GM12872 (cell line): ENCODE measurements at regions not wholly inside any gene's neighbourhood (a gene's known extent, or its start where the extent isn't known, plus 50 kb on each side); places are given as distances from the start of the nearest gene placed in this dataset.

Experiments
- TF ChIP-seq, protein P1 (sequence below): IDR thresholded peaks from 3 replicates; pipeline ENCODE4 v1.5.1; 2011; ENCODE audit warnings: low read depth, mild to moderate bottlenecking, low read length, moderate library complexity; ENCODE audit not compliant: insufficient read depth

- TF ChIP-seq, protein P1, sequence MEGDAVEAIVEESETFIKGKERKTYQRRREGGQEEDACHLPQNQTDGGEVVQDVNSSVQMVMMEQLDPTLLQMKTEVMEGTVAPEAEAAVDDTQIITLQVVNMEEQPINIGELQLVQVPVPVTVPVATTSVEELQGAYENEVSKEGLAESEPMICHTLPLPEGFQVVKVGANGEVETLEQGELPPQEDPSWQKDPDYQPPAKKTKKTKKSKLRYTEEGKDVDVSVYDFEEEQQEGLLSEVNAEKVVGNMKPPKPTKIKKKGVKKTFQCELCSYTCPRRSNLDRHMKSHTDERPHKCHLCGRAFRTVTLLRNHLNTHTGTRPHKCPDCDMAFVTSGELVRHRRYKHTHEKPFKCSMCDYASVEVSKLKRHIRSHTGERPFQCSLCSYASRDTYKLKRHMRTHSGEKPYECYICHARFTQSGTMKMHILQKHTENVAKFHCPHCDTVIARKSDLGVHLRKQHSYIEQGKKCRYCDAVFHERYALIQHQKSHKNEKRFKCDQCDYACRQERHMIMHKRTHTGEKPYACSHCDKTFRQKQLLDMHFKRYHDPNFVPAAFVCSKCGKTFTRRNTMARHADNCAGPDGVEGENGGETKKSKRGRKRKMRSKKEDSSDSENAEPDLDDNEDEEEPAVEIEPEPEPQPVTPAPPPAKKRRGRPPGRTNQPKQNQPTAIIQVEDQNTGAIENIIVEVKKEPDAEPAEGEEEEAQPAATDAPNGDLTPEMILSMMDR: no peak
Measured at GRCh38 chr9:89943309-89943708, 338.5 kb downstream of the GADD45G start.

GRCh38 chr9:89943728-89944127, 338.9 kb downstream of the GADD45G start:
- TF ChIP-seq, protein P1: no peak

GRCh38 chr9:89945133-89945532, 340.3 kb downstream of the GADD45G start:
- TF ChIP-seq, protein P1: peak; percentile 50

DNA sequence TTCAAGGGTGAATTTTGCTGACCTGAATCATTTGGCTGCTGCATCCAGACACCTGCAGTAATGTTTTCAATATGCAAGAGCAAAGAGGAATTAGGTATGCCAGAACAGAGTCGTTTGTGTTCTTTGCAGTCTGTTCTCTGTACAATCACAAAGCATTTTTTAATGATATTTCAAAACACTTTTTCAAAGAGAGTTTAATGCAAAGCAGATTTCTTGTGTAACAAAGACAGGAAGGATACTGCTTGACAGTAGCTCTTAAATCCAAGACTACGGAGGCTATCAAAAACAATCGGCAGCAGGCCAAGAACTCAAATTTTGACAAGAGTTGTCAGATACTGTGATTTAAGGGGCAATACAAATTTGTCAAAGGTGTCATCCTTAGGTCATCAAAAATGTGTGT, 341.9 kb downstream of the GADD45G start:
- TF ChIP-seq, protein P1: no peak

GRCh38 chr9:89949111-89949510, 344.3 kb downstream of the GADD45G start:
- TF ChIP-seq, protein P1: no peak

DNA sequence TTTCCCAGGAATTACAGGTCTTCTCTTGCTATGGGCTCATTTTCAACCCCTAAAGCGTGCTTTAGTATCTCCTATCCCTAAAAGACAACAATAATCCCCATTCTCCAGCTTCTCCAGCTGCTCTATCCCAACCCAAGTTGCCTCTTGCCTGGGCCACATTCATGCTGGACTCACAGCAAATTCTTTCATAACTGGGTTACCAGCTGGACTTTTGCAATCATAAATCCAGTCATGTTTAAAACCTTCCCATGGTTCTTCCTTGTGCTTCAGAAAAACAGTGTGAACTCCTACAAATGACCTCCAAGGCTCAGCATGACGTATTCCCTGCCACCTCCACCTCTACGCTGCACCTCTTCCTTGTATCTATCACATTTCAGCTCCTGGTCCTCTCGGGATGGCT, 346.9 kb downstream of the GADD45G start:
- TF ChIP-seq, protein P1: no peak

DNA sequence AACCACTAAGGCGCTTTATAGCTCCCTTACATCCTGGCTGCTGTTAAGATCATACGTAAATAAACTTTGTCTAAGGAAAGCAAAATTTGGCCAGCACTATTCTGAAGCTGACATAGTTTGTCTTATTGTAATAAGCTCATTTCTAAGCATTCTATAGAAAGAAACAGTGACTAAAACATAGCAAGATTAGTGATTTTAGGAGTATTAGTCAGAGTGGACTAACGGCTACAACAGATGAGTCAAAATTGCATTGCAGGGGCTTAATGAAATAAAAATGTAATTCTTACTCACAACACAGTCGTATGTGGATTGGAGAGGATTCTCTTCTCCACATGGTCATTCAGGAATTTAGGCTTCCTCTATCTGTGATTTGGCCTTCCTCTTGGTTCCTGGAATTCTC, 347.6 kb downstream of the GADD45G start:
- TF ChIP-seq, protein P1: no peak
